NT2/D1 (cell line): ENCODE measurements at regions not wholly inside any gene's neighbourhood (a gene's known extent, or its start where the extent isn't known, plus 50 kb on each side); places are given as distances from the start of the nearest gene placed in this dataset.

Source experiments
- SUZ12 ChIP-seq: IDR thresholded peaks from 2 replicates; pipeline ENCODE4 v1.6.1; 2011; ENCODE audit not compliant: insufficient read length, insufficient read depth; ENCODE audit errors: extremely low read depth
- ZNF274 ChIP-seq: IDR thresholded peaks from 2 replicates; pipeline ENCODE4 v1.6.1; 2011; ENCODE audit warnings: mild to moderate bottlenecking, low read depth, low read length

DNA sequence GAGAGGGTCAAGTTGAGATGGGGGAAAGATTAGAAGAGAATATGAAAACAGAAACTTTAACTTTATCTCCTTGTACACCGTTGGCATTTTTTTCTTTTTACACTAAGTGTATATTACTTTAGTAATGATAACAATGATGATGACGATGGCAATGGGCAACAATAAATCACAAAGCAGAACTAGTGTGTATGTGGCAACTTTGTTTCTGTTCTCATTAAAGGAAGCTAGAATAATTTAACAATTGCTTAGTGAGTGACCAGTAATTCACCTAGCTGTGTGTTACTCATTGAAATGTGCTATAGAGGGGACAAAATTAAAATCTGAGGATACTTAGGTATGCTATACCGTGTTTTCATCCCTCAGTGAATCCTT lies 318.5 kb upstream of the TBL1XR1 start:
- no peak for TF ChIP-seq ZNF274
- no peak for TF ChIP-seq SUZ12
